ENCODE measurements at regions not wholly inside any gene's neighbourhood (a gene's known extent, or its start where the extent isn't known, plus 50 kb on each side); places are given as distances from the start of the nearest gene placed in this dataset.

DNA sequence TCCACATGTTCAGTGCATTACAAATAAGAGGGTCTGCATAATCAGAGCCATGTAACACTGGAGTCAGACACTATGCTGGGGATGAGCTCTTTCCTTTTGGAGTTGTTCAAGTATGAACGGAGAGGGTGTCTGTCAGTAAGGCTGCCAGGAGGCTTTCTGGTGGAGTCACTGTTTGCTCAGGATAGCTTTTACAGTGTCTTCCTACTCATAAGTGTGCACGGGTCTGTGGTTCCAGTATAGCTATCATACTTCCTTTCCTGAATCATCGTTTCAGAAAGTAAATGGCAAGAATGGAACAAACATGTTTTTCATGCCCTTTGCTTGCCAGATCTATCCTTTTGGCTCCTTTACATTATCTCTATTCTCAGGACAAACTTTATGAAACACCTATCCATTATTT, 152.7 kb upstream of the CDH11 start:
- TF ChIP-seq, protein P1, sequence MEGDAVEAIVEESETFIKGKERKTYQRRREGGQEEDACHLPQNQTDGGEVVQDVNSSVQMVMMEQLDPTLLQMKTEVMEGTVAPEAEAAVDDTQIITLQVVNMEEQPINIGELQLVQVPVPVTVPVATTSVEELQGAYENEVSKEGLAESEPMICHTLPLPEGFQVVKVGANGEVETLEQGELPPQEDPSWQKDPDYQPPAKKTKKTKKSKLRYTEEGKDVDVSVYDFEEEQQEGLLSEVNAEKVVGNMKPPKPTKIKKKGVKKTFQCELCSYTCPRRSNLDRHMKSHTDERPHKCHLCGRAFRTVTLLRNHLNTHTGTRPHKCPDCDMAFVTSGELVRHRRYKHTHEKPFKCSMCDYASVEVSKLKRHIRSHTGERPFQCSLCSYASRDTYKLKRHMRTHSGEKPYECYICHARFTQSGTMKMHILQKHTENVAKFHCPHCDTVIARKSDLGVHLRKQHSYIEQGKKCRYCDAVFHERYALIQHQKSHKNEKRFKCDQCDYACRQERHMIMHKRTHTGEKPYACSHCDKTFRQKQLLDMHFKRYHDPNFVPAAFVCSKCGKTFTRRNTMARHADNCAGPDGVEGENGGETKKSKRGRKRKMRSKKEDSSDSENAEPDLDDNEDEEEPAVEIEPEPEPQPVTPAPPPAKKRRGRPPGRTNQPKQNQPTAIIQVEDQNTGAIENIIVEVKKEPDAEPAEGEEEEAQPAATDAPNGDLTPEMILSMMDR (IDR thresholded peaks at IDR 0.05): no peak
- TF ChIP-seq POLR2A (IDR thresholded peaks at IDR 0.05): no peak
